Keratinocyte (primary cell): ENCODE measurements at regions not wholly inside any gene's neighbourhood (a gene's known extent, or its start where the extent isn't known, plus 50 kb on each side); places are given as distances from the start of the nearest gene placed in this dataset.

ENCODE experiments used
- DNase-seq: peaks from one replicate; pipeline ENCODE4 v3.0.0-alpha.2; 2011; ENCODE audit warnings: low read depth, missing footprints, low spot score
- FAIRE-seq: peaks from 2 replicates; lab custom pipeline; 2011; peaks lifted over from hg19 to GRCh38; lab: Jason Lieb, UNC
- H2AFZ ChIP-seq: 2 replicates; pipeline ENCODE4 v1.6.0; 2012; ENCODE audit warnings: low read length, control low read depth, inconsistent platforms; ENCODE audit not compliant: control insufficient read depth
- H3K27ac ChIP-seq: 2 replicates; pipeline ENCODE4 v1.5.1; 2011; ENCODE audit warnings: low read length; ENCODE audit not compliant: control insufficient read depth, insufficient read depth
- H3K27me3 ChIP-seq: 3 replicates; pipeline ENCODE4 v1.6.0; 2011; ENCODE audit warnings: low read length; ENCODE audit not compliant: control insufficient read depth, insufficient read depth; ENCODE audit errors: extremely low read depth
- H3K36me3 ChIP-seq, 2 experiments: 2 replicates in 1 of 2; 3 replicates in 1 of 2; pipeline ENCODE4 v1.5.1; 2011; ENCODE audit warnings: low read length in 2 of 2, mild to moderate bottlenecking in 1 of 2; ENCODE audit not compliant: control insufficient read depth in 2 of 2, insufficient read depth in 2 of 2; ENCODE audit errors: extremely low read depth in 1 of 2
- H3K4me1 ChIP-seq: 3 replicates; pipeline ENCODE4 v1.5.1; 2011; ENCODE audit warnings: low read length; ENCODE audit not compliant: control insufficient read depth, insufficient read depth; ENCODE audit errors: extremely low read depth
- H3K4me2 ChIP-seq: 3 replicates; pipeline ENCODE4 v1.6.0; 2011; ENCODE audit warnings: low read depth, low read length; ENCODE audit not compliant: control insufficient read depth, insufficient read depth; ENCODE audit errors: extremely low read depth
- H3K4me3 ChIP-seq, 3 experiments: fragments of 200-600 bp in 1 of 3; sonication (generic) in 1 of 3; 2 replicates in 2 of 3; 3 replicates in 1 of 3; pipeline ENCODE4 v1.5.1; 2011 to 2016; ENCODE audit warnings: low read length in 3 of 3, mild to moderate bottlenecking in 3 of 3, control low read depth in 2 of 3, inconsistent platforms in 1 of 3, low read depth in 1 of 3, mixed read lengths in 1 of 3, mixed run types in 1 of 3, moderate library complexity in 1 of 3; ENCODE audit not compliant: control insufficient read depth in 2 of 3, insufficient read depth in 2 of 3; ENCODE audit errors: extremely low read depth in 1 of 3
- H3K79me2 ChIP-seq: 2 replicates; pipeline ENCODE4 v1.6.0; 2012; ENCODE audit warnings: low read length; ENCODE audit not compliant: control insufficient read depth, insufficient read depth
- H3K9ac ChIP-seq: 3 replicates; pipeline ENCODE4 v1.6.0; 2011; ENCODE audit warnings: low read length; ENCODE audit not compliant: control insufficient read depth, insufficient read depth; ENCODE audit errors: extremely low read depth
- H3K9me1 ChIP-seq: 3 replicates; pipeline ENCODE4 v1.6.0; 2011; ENCODE audit warnings: low read length; ENCODE audit not compliant: control insufficient read depth, insufficient read depth; ENCODE audit errors: extremely low read depth
- H3K9me3 ChIP-seq: 2 replicates; pipeline ENCODE4 v1.5.1; 2012; ENCODE audit warnings: low read depth, low read length; ENCODE audit not compliant: control insufficient read depth
- H4K20me1 ChIP-seq: 3 replicates; pipeline ENCODE4 v1.6.0; 2011; ENCODE audit warnings: low read length; ENCODE audit not compliant: control insufficient read depth, insufficient read depth; ENCODE audit errors: extremely low read depth
- EZH2 ChIP-seq: IDR thresholded peaks from one replicate; pipeline ENCODE4 v1.6.1; 2012; ENCODE audit warnings: inconsistent platforms, mild to moderate bottlenecking, low read length, moderate library complexity
- dilution Hi-C: fragments of 300-500 bp; cut with MboI; formaldehyde crosslinking; loops from one replicate; pipeline ENCODE4 v1.7.0; 2020; ENCODE audit warnings: low sequenced_read_pairs; ENCODE audit not compliant: extremely low pct_ligation_motif_present
- TF ChIP-seq, protein P1 (sequence below), 3 experiments: IDR thresholded peaks in 1 of 3; conservative IDR thresholded peaks in 1 of 3; optimal IDR thresholded peaks in 1 of 3; 2 replicates in 2 of 3; 3 replicates in 1 of 3; pipeline versions ENCODE3 to v1.5.1; 2011; ENCODE audit warnings: low read length in 3 of 3, mild to moderate bottlenecking in 3 of 3, moderate library complexity in 2 of 3, control low read depth in 1 of 3, inconsistent platforms in 1 of 3; ENCODE audit not compliant: insufficient read depth in 2 of 3; ENCODE audit errors: extremely low read depth in 1 of 3

DNA sequence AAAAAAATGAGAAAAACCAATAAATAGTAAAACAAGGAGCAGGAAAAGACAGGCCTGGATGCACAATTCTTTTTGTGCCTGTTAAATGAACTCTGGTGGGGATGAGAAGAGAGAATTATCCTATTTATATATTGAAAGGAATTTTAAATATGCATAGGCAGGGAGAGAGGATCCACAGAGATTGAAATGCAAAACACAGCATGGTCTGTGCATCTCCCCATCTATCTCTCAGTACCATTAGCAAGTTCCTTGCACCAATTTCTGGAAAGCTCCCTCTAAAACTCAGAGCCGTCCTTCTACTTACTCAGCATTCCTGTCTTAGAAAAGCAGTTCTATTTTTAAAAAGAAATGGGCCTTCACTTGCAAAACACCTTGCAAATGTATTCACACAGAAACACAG is 502.3 kb upstream of the KLHL29 start:
- Histone ChIP-seq H3K79me2 (no peaks in the 10 kb centered on the region), H2AFZ (no peak overlapping the region), H3K36me3 (no peaks in the 10 kb centered on the region), H3K27ac (no peak overlapping the region), H3K9ac (no peak overlapping the region), H3K4me2 (no peak overlapping the region), H3K9me1 (no peaks in the 10 kb centered on the region), H4K20me1 (no peaks in the 10 kb centered on the region), H3K27me3 (no peaks in the 10 kb centered on the region), H3K4me3 (no peak overlapping the region), H3K4me1 (no peaks in the 10 kb centered on the region), H3K9me3 (no peaks in the 10 kb centered on the region)
- dilution Hi-C loops = no loop called here
- TF ChIP-seq, protein P1, sequence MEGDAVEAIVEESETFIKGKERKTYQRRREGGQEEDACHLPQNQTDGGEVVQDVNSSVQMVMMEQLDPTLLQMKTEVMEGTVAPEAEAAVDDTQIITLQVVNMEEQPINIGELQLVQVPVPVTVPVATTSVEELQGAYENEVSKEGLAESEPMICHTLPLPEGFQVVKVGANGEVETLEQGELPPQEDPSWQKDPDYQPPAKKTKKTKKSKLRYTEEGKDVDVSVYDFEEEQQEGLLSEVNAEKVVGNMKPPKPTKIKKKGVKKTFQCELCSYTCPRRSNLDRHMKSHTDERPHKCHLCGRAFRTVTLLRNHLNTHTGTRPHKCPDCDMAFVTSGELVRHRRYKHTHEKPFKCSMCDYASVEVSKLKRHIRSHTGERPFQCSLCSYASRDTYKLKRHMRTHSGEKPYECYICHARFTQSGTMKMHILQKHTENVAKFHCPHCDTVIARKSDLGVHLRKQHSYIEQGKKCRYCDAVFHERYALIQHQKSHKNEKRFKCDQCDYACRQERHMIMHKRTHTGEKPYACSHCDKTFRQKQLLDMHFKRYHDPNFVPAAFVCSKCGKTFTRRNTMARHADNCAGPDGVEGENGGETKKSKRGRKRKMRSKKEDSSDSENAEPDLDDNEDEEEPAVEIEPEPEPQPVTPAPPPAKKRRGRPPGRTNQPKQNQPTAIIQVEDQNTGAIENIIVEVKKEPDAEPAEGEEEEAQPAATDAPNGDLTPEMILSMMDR (optimal IDR thresholded peaks at IDR 0.05 in 1 of 3, IDR thresholded peaks at IDR 0.05 in 1 of 3, conservative IDR thresholded peaks at IDR 0.05 in 1 of 3; ENCODE audit: extremely low read depth in 1 of 3, insufficient read depth in 2 of 3, low read length in 3 of 3) = no peak
- no peak for TF ChIP-seq EZH2
- no peak for DNase-seq
- no peak for FAIRE-seq

DNA sequence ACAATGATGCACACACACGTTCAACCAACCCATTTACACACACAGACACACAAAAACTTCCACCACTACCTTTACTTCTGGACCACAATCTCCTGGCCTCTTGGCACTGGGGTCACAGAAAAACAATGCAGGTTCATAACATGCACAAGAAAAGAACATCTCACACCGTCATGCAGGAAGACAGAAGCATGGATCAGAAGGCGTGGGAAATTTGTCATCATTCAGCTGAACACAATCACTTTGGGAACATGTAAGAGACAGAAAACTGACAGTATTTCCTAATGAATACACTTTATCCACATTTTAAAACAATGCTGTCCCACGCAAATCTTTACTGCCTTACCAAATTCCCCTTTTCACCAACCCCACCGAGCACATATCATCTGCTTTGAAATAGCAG is 501.9 kb upstream of the KLHL29 start:
- Histone ChIP-seq H3K27ac (no peak overlapping the region), H3K4me2 (no peak overlapping the region), H3K9me3 (no peaks in the 10 kb centered on the region), H3K4me1 (no peaks in the 10 kb centered on the region), H4K20me1 (no peaks in the 10 kb centered on the region), H3K4me3 (no peak overlapping the region), H3K9me1 (no peaks in the 10 kb centered on the region), H3K27me3 (no peaks in the 10 kb centered on the region), H3K9ac (no peak overlapping the region), H3K36me3 (no peaks in the 10 kb centered on the region), H3K79me2 (no peaks in the 10 kb centered on the region), H2AFZ (no peak overlapping the region)
- DNase-seq (no peak), FAIRE-seq (no peak)
- dilution Hi-C loops = no loop called here
- TF ChIP-seq, protein P1 (optimal IDR thresholded peaks at IDR 0.05 in 1 of 3, IDR thresholded peaks at IDR 0.05 in 1 of 3, conservative IDR thresholded peaks at IDR 0.05 in 1 of 3; ENCODE audit: extremely low read depth in 1 of 3, insufficient read depth in 2 of 3, low read length in 3 of 3) = no peak
- TF ChIP-seq EZH2 = no peak
